ENCODE measurements at regions not wholly inside any gene's neighbourhood (a gene's known extent, or its start where the extent isn't known, plus 50 kb on each side); places are given as distances from the start of the nearest gene placed in this dataset.

DNA sequence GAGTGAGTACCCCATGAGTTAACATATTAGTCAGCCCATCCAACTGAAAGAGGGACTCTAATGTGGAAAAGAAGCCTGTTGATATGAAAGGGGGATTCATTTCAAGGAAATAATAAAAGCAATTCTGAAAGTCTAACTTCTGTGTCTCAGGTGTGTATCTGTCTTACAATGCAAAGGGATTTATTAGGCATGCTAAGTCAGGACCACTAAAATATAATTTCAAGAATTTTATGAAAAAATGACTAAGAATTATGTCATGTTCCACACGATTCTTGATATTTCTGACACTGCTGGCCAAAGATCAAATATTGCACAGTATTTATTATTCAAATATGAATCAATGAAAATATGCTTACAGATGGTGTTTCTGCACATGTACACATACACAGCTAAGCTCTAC lies 130.8 kb downstream of the KLF12 start:
- Histone ChIP-seq H3K27me3 (ENCODE audit: control insufficient read depth, insufficient read depth) (no peaks in the 10 kb centered on the region), H3K27ac (ENCODE audit: low read length) (no peak overlapping the region), H3K4me1 (ENCODE audit: control insufficient read depth, insufficient read depth, low read length) (no peaks in the 10 kb centered on the region), H3K4me3 (ENCODE audit: low read length) (no peak overlapping the region), H3K9me3 (ENCODE audit: control insufficient read depth, low read length) (no peaks in the 10 kb centered on the region)
- ATAC-seq = no peak
- intact Hi-C loops (cut with DNase I) = no loop called here
- 52% methylated on average over 1 of the region's 1 CpG for WGBS
- no peak for DNase-seq

GRCh38 chr13:74000876-74001275 lies 133.3 kb downstream of the KLF12 start:
- WGBS = 60% methylated on average over 1 of the region's 1 CpG
- Histone ChIP-seq H3K4me1 (ENCODE audit: control insufficient read depth, insufficient read depth, low read length) (no peaks in the 10 kb centered on the region), H3K27ac (ENCODE audit: low read length) (no peak overlapping the region), H3K9me3 (ENCODE audit: control insufficient read depth, low read length) (no peaks in the 10 kb centered on the region), H3K4me3 (ENCODE audit: low read length) (no peak overlapping the region), H3K27me3 (ENCODE audit: control insufficient read depth, insufficient read depth) (no peaks in the 10 kb centered on the region)
- DNase-seq (no peak), ATAC-seq (no peak)
- intact Hi-C loops (cut with DNase I) = no loop called here

DNA sequence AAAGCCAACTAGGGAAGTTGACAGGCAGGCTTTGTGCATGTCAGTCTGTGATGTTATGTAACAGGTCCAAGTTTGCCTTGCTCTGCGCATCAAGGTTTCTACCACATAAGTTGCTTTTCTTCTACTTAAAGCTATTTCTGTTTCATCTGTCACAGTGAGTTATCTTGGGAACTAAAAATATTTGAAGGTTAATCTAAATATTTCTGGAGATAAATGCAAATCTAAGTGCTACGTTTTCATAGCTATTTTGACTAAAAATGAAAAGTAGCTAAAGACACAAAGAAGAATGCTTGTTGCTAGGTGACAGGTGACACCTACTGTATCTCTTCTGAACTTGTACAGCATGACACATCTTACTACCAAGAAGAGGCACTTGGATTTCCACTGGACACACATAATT lies 135.6 kb downstream of the KLF12 start:
- intact Hi-C loops (cut with DNase I) = no loop called here
- Histone ChIP-seq H3K4me1 (ENCODE audit: control insufficient read depth, insufficient read depth, low read length) (no peaks in the 10 kb centered on the region), H3K27me3 (ENCODE audit: control insufficient read depth, insufficient read depth) (no peaks in the 10 kb centered on the region), H3K27ac (ENCODE audit: low read length) (no peak overlapping the region), H3K9me3 (ENCODE audit: control insufficient read depth, low read length) (no peaks in the 10 kb centered on the region), H3K4me3 (ENCODE audit: low read length) (no peak overlapping the region)
- ATAC-seq = no peak
- WGBS = 81% methylated on average over 2 of the region's 2 CpGs
- no peak for DNase-seq

GRCh38 chr13:73997964-73998363 lies 136.2 kb downstream of the KLF12 start:
- Histone ChIP-seq H3K4me3 (ENCODE audit: low read length) (no peak overlapping the region), H3K9me3 (ENCODE audit: control insufficient read depth, low read length) (no peaks in the 10 kb centered on the region), H3K27me3 (ENCODE audit: control insufficient read depth, insufficient read depth) (no peaks in the 10 kb centered on the region), H3K4me1 (ENCODE audit: control insufficient read depth, insufficient read depth, low read length) (no peaks in the 10 kb centered on the region), H3K27ac (ENCODE audit: low read length) (no peak overlapping the region)
- DNase-seq (no peak), ATAC-seq (no peak)
- intact Hi-C loops (cut with DNase I) = no loop called here

DNA sequence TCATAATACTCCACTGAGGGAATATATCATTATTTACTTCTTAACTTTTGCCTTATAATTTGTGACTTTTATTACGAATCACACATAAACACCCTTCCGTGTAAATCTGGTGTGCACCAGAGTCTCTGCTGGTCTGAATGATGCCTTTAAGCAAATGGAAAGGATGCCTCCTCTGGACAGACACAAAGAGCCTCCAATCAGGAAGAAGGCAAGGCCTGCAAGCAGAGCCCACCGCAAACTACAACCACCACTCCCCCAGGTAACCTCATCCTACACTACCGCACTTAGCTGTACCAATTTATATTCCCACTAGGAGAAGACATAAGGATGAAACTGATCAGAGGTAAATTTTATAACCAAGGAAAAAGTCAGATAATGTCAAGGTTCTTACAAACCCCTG lies 137.6 kb downstream of the KLF12 start:
- DNase-seq (no peak), ATAC-seq (no peak)
- no peaks in the 10 kb centered on the region for H3K4me1 ChIP-seq (ENCODE audit: control insufficient read depth, insufficient read depth, low read length)
- H3K9me3 ChIP-seq (ENCODE audit: control insufficient read depth, low read length) = no peaks in the 10 kb centered on the region
- intact Hi-C loops (cut with DNase I) = no loop called here
- 98% methylated on average over 4 of the region's 4 CpGs for WGBS
- no peak overlapping the region for H3K27ac ChIP-seq (ENCODE audit: low read length)
- H3K4me3 ChIP-seq (ENCODE audit: low read length) = no peak overlapping the region
- no peaks in the 10 kb centered on the region for H3K27me3 ChIP-seq (ENCODE audit: control insufficient read depth, insufficient read depth)

DNA sequence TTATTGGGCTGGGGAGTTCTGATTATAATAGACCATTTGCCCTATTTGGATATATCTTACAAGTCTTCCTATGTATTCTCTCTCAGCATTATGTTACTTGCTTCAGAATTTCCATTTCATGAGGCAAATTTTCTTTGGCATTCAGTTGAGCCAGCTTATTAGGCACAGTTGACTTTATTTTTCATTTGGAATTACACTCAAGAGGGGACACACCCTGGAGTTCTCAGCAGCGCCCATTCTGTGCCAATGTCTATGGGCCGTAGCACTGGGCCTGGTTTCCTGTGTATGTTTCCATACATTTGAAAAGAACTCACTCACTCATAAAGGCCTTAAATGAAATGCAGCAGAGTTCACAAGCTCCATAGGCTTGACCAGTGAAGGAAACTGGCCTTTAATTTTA lies 138.5 kb downstream of the KLF12 start:
- Histone ChIP-seq H3K4me3 (ENCODE audit: low read length) (no peak overlapping the region), H3K9me3 (ENCODE audit: control insufficient read depth, low read length) (no peaks in the 10 kb centered on the region), H3K27me3 (ENCODE audit: control insufficient read depth, insufficient read depth) (no peaks in the 10 kb centered on the region), H3K27ac (ENCODE audit: low read length) (no peak overlapping the region), H3K4me1 (ENCODE audit: control insufficient read depth, insufficient read depth, low read length) (no peaks in the 10 kb centered on the region)
- WGBS = 81% methylated on average over 2 of the region's 2 CpGs
- DNase-seq (peak; percentile 25 to 70 (median 52)), ATAC-seq (peak; percentile 69 to 78)
- intact Hi-C loops (cut with DNase I) = no loop called here

DNA sequence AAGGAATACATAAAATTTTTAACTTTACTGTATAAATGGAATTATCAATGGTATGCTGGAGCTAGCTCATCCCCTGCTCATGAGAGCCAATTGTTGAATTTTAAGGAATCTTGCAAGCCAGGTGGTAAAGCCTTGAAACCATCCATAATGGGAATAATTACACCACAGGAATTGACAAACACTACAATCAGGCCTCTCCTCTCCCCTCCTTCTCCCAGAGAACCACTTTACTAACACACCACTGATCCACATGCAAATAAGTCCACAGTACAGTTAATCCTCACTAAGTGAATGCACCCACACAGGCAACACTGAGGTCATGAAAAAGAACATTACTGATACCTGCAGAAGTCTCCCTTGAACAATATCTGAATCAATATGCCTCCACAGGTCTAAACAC lies 140.5 kb downstream of the KLF12 start:
- H3K9me3 ChIP-seq (ENCODE audit: control insufficient read depth, low read length) = no peaks in the 10 kb centered on the region
- intact Hi-C loops (cut with DNase I) = no loop called here
- DNase-seq (no peak), ATAC-seq (no peak)
- no peaks in the 10 kb centered on the region for H3K27me3 ChIP-seq (ENCODE audit: control insufficient read depth, insufficient read depth)
- no peak overlapping the region for H3K27ac ChIP-seq (ENCODE audit: low read length)
- H3K4me1 ChIP-seq (ENCODE audit: control insufficient read depth, insufficient read depth, low read length) = no peaks in the 10 kb centered on the region
- H3K4me3 ChIP-seq (ENCODE audit: low read length) = no peak overlapping the region

DNA sequence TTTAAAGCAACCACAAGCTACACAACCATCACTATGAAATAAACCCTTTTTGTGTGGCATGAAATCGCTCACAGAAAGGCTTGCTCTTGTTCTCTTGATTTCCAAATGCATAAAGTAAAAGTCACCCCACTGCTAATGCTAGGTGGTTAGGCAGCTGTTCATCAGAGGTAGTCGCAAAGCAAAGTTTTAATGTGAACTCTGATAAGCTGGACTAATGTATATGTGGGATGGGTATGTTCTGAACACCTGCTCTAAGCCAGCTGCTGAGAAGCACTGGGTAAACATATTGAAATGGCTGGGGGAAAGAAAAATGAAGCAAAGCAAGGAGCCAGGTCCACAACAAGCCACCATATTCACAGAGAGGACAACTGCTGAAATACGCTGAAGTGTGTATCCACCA lies 142.3 kb downstream of the KLF12 start:
- Histone ChIP-seq H3K27ac (ENCODE audit: low read length) (no peak overlapping the region), H3K27me3 (ENCODE audit: control insufficient read depth, insufficient read depth) (no peaks in the 10 kb centered on the region), H3K4me3 (ENCODE audit: low read length) (no peak overlapping the region), H3K4me1 (ENCODE audit: control insufficient read depth, insufficient read depth, low read length) (no peaks in the 10 kb centered on the region), H3K9me3 (ENCODE audit: control insufficient read depth, low read length) (no peaks in the 10 kb centered on the region)
- intact Hi-C loops (cut with DNase I) = no loop called here
- 97% methylated on average over 3 of the region's 3 CpGs for WGBS
- ATAC-seq (no peak), DNase-seq (no peak)

GRCh38 chr13:73991384-73991783 lies 142.8 kb downstream of the KLF12 start:
- Histone ChIP-seq H3K4me1 (ENCODE audit: control insufficient read depth, insufficient read depth, low read length) (no peaks in the 10 kb centered on the region), H3K9me3 (ENCODE audit: control insufficient read depth, low read length) (no peaks in the 10 kb centered on the region), H3K27me3 (ENCODE audit: control insufficient read depth, insufficient read depth) (no peaks in the 10 kb centered on the region), H3K4me3 (ENCODE audit: low read length) (no peak overlapping the region), H3K27ac (ENCODE audit: low read length) (no peak overlapping the region)
- intact Hi-C loops (cut with DNase I) = no loop called here
- 95% methylated on average over 1 of the region's 1 CpG for WGBS
- ATAC-seq = no peak
- no peak for DNase-seq

- intact Hi-C loops (cut with DNase I) = no loop called here
- ATAC-seq = no peak
Observed at GRCh38 chr13:73989244-73989843, 144.9 kb downstream of the KLF12 start.

GRCh38 chr13:73988461-73988860 lies 145.7 kb downstream of the KLF12 start:
- H3K27ac ChIP-seq (ENCODE audit: low read length) = no peak overlapping the region
- DNase-seq (no peak), ATAC-seq (no peak)
- 96% methylated on average over 1 of the region's 1 CpG for WGBS
- intact Hi-C loops (cut with DNase I) = no loop called here
- peaks cover 6% of the 10 kb centered on the region for H3K4me1 ChIP-seq (ENCODE audit: control insufficient read depth, insufficient read depth, low read length)
- H3K27me3 ChIP-seq (ENCODE audit: control insufficient read depth, insufficient read depth) = no peaks in the 10 kb centered on the region
- H3K9me3 ChIP-seq (ENCODE audit: control insufficient read depth, low read length) = no peaks in the 10 kb centered on the region
- no peak overlapping the region for H3K4me3 ChIP-seq (ENCODE audit: low read length)

More at GRCh38 chr13:73989244-73989843, 144.9 kb downstream of the KLF12 start:
- no peak for DNase-seq
- no peak overlapping the region for H3K27ac ChIP-seq (ENCODE audit: low read length)
- no peaks in the 10 kb centered on the region for H3K9me3 ChIP-seq (ENCODE audit: control insufficient read depth, low read length)
- H3K4me3 ChIP-seq (ENCODE audit: low read length) = no peak overlapping the region
- H3K27me3 ChIP-seq (ENCODE audit: control insufficient read depth, insufficient read depth) = no peaks in the 10 kb centered on the region
- WGBS = 98% methylated on average over 4 of the region's 4 CpGs
- H3K4me1 ChIP-seq (ENCODE audit: control insufficient read depth, insufficient read depth, low read length) = peaks cover 6% of the 10 kb centered on the region

- Histone ChIP-seq H3K9me3 (ENCODE audit: control insufficient read depth, low read length) (no peaks in the 10 kb centered on the region), H3K27me3 (ENCODE audit: control insufficient read depth, insufficient read depth) (no peaks in the 10 kb centered on the region), H3K27ac (ENCODE audit: low read length) (no peak overlapping the region), H3K4me1 (ENCODE audit: control insufficient read depth, insufficient read depth, low read length) (peaks cover 9% of the 10 kb centered on the region), H3K4me3 (ENCODE audit: low read length) (no peak overlapping the region)
- intact Hi-C loops (cut with DNase I) = no loop called here
- DNase-seq (no peak), ATAC-seq (no peak)
- 100% methylated on average over 1 of the region's 1 CpG for WGBS
Observed at GRCh38 chr13:73987618-73988017, 146.6 kb downstream of the KLF12 start.

Data from right cardiac atrium (tissue), 5 donors.